Ascending aorta (tissue), 2 donors: ENCODE measurements at regions not wholly inside any gene's neighbourhood (a gene's known extent, or its start where the extent isn't known, plus 50 kb on each side); places are given as distances from the start of the nearest gene placed in this dataset.

Experiments
- DNase-seq, 2 donors: peaks; one replicate each; pipeline ENCODE4 v3.0.0-alpha.2; 2019; ENCODE audit warnings: low spot score in 2 of 2
- H3K27ac ChIP-seq, 2 donors: fragments of 200-600 bp; sonication (generic); one replicate each; pipeline ENCODE4 v1.5.1; 2016 to 2017; ENCODE audit warnings: mild to moderate bottlenecking in 1 of 2
- H3K27me3 ChIP-seq: fragments of 200-600 bp; sonication (generic); one replicate; pipeline ENCODE4 v1.5.1; 2017
- H3K36me3 ChIP-seq, 2 donors: fragments of 200-600 bp; sonication (generic); one replicate each; pipeline ENCODE4 v1.5.1; 2016
- H3K4me1 ChIP-seq, 2 donors: fragments of 200-600 bp; sonication (generic); one replicate each; pipeline ENCODE4 v1.5.1; 2016 to 2017; ENCODE audit warnings: mild to moderate bottlenecking in 1 of 2
- H3K4me3 ChIP-seq, 2 donors: fragments of 200-600 bp; sonication (generic); one replicate each; pipeline ENCODE4 v1.5.1; 2016 to 2017; ENCODE audit warnings: mild to moderate bottlenecking in 1 of 2
- H3K9me3 ChIP-seq, 2 donors: fragments of 200-600 bp; sonication (generic); one replicate each; pipeline ENCODE4 v1.5.1; 2016
- CTCF ChIP-seq, 3 experiments: fragments of 200-600 bp in 2 of 3; fragments of 450-650 bp in 1 of 3; sonication (generic) in 2 of 3; IDR thresholded peaks; one replicate each; pipeline ENCODE4 v1.5.1; 2016 to 2019; ENCODE audit warnings: antibody characterized with exemption in 3 of 3, mild to moderate bottlenecking in 1 of 3, moderate library complexity in 1 of 3
- intact Hi-C: fragments of 100-400 bp; cut with DNase I; formaldehyde crosslinking; loops from one replicate; pipeline ENCODE4 v1.15.1; 2023

- Histone ChIP-seq H3K27me3 (no peaks in the 10 kb centered on the region), H3K36me3 (no peaks in the 10 kb centered on the region), H3K9me3 (no peaks in the 10 kb centered on the region), H3K27ac (no peak overlapping the region), H3K4me1 (no peaks in the 10 kb centered on the region), H3K4me3 (no peak overlapping the region)
- intact Hi-C loops: no loop called here
- DNase-seq: no peak
- TF ChIP-seq CTCF (IDR thresholded peaks at IDR 0.05): no peak
Observed at GRCh38 chr6:105902401-105903031, 183.6 kb upstream of the PRDM1 start.

- Histone ChIP-seq H3K36me3 (no peaks in the 10 kb centered on the region), H3K4me1 (no peaks in the 10 kb centered on the region), H3K27ac (no peak overlapping the region), H3K4me3 (no peak overlapping the region), H3K9me3 (no peaks in the 10 kb centered on the region), H3K27me3 (no peaks in the 10 kb centered on the region)
- no peak for DNase-seq
- intact Hi-C loops: no loop called here
- no peak for TF ChIP-seq CTCF (IDR thresholded peaks at IDR 0.05)
Observed at GRCh38 chr6:105901583-105901982, 184.6 kb upstream of the PRDM1 start.

- no peak for TF ChIP-seq CTCF (IDR thresholded peaks at IDR 0.05)
- Histone ChIP-seq H3K27me3 (no peaks in the 10 kb centered on the region), H3K36me3 (no peaks in the 10 kb centered on the region), H3K4me1 (no peaks in the 10 kb centered on the region), H3K9me3 (no peaks in the 10 kb centered on the region), H3K27ac (no peak overlapping the region), H3K4me3 (no peak overlapping the region)
- DNase-seq: no peak
- intact Hi-C loops: no loop called here
Observed at GRCh38 chr6:105900125-105900937, 185.8 kb upstream of the PRDM1 start.

- TF ChIP-seq CTCF (IDR thresholded peaks at IDR 0.05): no peak
- intact Hi-C loops: no loop called here
- H3K36me3 ChIP-seq: no peaks in the 10 kb centered on the region
- H3K4me3 ChIP-seq: no peak overlapping the region
- H3K9me3 ChIP-seq: no peaks in the 10 kb centered on the region
- H3K27ac ChIP-seq: no peak overlapping the region
- no peak for DNase-seq
- no peaks in the 10 kb centered on the region for H3K4me1 ChIP-seq
- no peaks in the 10 kb centered on the region for H3K27me3 ChIP-seq
Observed at GRCh38 chr6:105898286-105898685, 187.8 kb upstream of the PRDM1 start.

GRCh38 chr6:105897131-105897530, 189.0 kb upstream of the PRDM1 start:
- no peak overlapping the region for H3K4me3 ChIP-seq
- no peak overlapping the region for H3K27ac ChIP-seq
- intact Hi-C loops: no loop called here
- H3K36me3 ChIP-seq: no peaks in the 10 kb centered on the region
- H3K4me1 ChIP-seq: no peaks in the 10 kb centered on the region
- no peak for TF ChIP-seq CTCF (IDR thresholded peaks at IDR 0.05)
- no peaks in the 10 kb centered on the region for H3K27me3 ChIP-seq
- no peak for DNase-seq
- H3K9me3 ChIP-seq: no peaks in the 10 kb centered on the region
